BE2C (cell line): ENCODE measurements at regions not wholly inside any gene's neighbourhood (a gene's known extent, or its start where the extent isn't known, plus 50 kb on each side); places are given as distances from the start of the nearest gene placed in this dataset.

Experiments
- DNase-seq: peaks from one replicate; pipeline ENCODE4 v3.0.0-alpha.2; 2020
- H3K27me3 ChIP-seq: fragments of 250-450 bp; sonication (Bioruptor Pico); 2 replicates; pipeline ENCODE4 v1.5.1; 2020; ENCODE audit warnings: mild to moderate bottlenecking
- H3K36me3 ChIP-seq: fragments of 250-450 bp; sonication (Bioruptor Pico); 2 replicates; pipeline ENCODE4 v1.5.1; 2020; ENCODE audit warnings: mild to moderate bottlenecking
- H3K4me1 ChIP-seq: fragments of 250-450 bp; sonication (Bioruptor Pico); 2 replicates; pipeline ENCODE4 v1.5.1; 2020
- H3K4me3 ChIP-seq: 2 replicates; pipeline ENCODE4 v1.5.1; 2011; ENCODE audit warnings: low read depth, low read length
- H3K9me3 ChIP-seq: fragments of 250-450 bp; sonication (Bioruptor Pico); 2 replicates; pipeline ENCODE4 v1.5.1; 2020
- TF ChIP-seq, protein P1 (sequence below): IDR thresholded peaks from 2 replicates; pipeline ENCODE4 v1.5.1; 2012; ENCODE audit warnings: mild to moderate bottlenecking, low read depth, low read length

DNA sequence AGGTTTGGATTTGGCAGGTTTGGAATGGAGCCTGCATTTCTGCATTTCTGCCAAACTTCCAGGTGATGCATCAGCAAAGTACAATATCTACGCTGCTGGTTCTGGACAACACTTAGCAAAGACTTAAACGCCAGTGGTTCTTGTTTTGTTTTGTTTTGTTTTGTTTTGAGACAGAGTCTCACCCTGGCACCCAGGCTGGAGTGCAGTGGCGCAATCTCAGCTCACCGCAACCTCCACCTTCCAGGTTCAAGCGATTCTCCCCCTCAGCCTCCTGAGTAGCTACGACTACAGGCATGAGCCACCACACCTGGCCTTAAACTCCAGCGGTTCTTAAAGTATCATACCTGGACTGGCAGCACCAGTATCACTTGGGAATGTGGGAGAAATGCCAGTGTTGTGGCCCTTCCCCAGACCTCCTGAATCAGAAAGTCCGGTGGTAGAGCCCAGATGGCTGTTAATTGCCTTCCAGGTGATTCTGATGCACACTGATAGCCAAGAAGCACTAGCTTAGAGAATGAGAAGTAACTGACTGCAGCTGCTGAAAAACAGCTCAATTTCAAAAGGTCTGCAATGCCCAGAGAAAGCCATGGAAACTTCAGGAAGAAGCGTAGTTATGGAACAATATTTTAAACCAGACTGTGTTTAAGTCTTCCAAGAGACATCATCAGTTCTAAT is 114.8 kb upstream of the FOXN3 start:
- Histone ChIP-seq H3K4me3 (no peak overlapping the region), H3K4me1 (no peaks in the 10 kb centered on the region), H3K9me3 (no peaks in the 10 kb centered on the region), H3K27me3 (no peaks in the 10 kb centered on the region), H3K36me3 (no peaks in the 10 kb centered on the region)
- TF ChIP-seq, protein P1, sequence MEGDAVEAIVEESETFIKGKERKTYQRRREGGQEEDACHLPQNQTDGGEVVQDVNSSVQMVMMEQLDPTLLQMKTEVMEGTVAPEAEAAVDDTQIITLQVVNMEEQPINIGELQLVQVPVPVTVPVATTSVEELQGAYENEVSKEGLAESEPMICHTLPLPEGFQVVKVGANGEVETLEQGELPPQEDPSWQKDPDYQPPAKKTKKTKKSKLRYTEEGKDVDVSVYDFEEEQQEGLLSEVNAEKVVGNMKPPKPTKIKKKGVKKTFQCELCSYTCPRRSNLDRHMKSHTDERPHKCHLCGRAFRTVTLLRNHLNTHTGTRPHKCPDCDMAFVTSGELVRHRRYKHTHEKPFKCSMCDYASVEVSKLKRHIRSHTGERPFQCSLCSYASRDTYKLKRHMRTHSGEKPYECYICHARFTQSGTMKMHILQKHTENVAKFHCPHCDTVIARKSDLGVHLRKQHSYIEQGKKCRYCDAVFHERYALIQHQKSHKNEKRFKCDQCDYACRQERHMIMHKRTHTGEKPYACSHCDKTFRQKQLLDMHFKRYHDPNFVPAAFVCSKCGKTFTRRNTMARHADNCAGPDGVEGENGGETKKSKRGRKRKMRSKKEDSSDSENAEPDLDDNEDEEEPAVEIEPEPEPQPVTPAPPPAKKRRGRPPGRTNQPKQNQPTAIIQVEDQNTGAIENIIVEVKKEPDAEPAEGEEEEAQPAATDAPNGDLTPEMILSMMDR = no peak
- DNase-seq = no peak

DNA sequence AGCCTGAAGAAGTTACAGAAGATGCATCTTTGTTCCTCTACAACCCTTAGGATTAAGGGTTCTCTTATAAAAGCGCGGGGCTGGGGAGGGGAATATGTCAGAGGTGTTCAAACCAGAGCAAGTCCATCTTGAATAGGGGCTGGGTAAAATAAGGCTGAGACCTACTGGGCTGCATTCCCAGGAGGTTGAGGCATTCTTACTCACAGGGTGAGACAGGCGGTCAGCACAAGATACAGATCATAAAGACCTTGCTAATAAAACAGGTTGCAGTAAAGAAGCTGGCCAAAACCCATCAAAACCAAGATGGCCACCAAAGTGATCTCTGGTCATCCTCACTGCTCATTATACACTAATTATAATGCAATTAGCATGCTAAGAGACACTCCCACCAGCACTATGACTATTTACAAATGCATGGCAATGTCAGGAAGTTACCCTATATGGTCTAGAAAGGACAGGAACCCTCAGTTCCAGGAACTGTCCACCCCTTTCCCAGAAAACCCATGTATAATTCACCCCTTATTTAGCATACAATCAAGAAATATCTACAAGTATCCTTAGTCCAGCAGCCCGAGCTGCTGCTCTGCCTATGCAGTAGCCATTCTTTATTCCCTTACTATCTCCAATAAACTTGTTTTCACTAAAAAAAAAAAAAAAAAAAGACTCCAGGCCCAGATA is 108.1 kb upstream of the FOXN3 start:
- Histone ChIP-seq H3K36me3 (no peaks in the 10 kb centered on the region), H3K4me3 (no peak overlapping the region), H3K9me3 (no peaks in the 10 kb centered on the region), H3K4me1 (no peaks in the 10 kb centered on the region), H3K27me3 (no peaks in the 10 kb centered on the region)
- TF ChIP-seq, protein P1 = no peak
- DNase-seq = no peak

GRCh38 chr14:89524412-89524811 is 107.4 kb upstream of the FOXN3 start:
- H3K36me3 ChIP-seq = no peaks in the 10 kb centered on the region
- no peak overlapping the region for H3K4me3 ChIP-seq
- no peaks in the 10 kb centered on the region for H3K9me3 ChIP-seq
- no peaks in the 10 kb centered on the region for H3K4me1 ChIP-seq
- DNase-seq = no peak
- TF ChIP-seq, protein P1 = no peak
- H3K27me3 ChIP-seq = no peaks in the 10 kb centered on the region

GRCh38 chr14:89521988-89522387 is 105.0 kb upstream of the FOXN3 start:
- Histone ChIP-seq H3K9me3 (no peaks in the 10 kb centered on the region), H3K4me1 (no peaks in the 10 kb centered on the region), H3K4me3 (no peak overlapping the region), H3K36me3 (no peaks in the 10 kb centered on the region), H3K27me3 (no peaks in the 10 kb centered on the region)
- TF ChIP-seq, protein P1 = no peak
- DNase-seq = no peak

DNA sequence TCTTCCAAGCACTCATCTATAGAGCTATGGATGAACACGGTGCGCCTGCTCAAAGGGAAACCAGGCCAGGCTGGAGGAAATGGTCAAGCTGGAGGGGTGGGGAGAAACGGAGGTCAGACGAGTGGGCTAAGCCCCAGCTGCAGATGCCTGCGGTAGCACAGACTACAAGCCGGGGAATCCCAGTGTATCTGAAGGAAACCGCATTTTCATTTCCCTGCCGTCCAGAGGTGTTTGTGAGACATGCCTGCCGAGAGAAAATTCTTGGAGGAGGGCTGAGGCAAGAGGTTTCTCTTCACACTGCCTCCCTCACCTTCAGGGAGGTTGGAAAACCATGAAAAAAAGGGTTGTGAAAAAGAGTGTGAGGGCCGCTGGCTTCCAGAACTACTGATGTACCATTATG is 102.0 kb upstream of the FOXN3 start:
- Histone ChIP-seq H3K36me3 (no peaks in the 10 kb centered on the region), H3K4me3 (no peak overlapping the region), H3K9me3 (no peaks in the 10 kb centered on the region), H3K4me1 (peaks cover 3% of the 10 kb centered on the region; the same call in 1 of the 2 replicates), H3K27me3 (no peaks in the 10 kb centered on the region)
- TF ChIP-seq, protein P1 = no peak
- no peak for DNase-seq

DNA sequence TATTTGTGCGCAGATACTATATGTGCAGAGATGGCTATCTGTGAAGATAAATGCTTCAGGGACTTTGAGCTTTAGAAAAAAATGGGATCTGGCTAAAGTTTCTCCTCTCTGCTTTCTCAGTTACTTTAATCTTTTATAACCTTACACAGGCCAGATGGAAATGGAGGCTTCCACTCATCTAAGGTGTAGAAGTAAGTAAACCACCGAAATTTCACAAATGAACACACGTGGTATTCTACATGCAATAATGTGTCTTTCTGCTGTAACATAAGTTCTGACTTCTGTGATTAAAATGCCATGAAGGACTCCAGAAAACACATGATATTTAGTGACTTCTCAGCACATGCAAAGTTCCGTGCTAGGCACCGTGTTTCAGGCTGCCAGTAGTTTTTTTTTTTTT is 99.1 kb upstream of the FOXN3 start:
- no peaks in the 10 kb centered on the region for H3K36me3 ChIP-seq
- H3K4me3 ChIP-seq = no peak overlapping the region
- no peak for DNase-seq
- peaks cover 3% of the 10 kb centered on the region; the same call in 1 of the 2 replicates for H3K4me1 ChIP-seq
- TF ChIP-seq, protein P1 = no peak
- no peaks in the 10 kb centered on the region for H3K9me3 ChIP-seq
- no peaks in the 10 kb centered on the region for H3K27me3 ChIP-seq
